Transverse colon (tissue), 4 donors: ENCODE measurements at regions not wholly inside any gene's neighbourhood (a gene's known extent, or its start where the extent isn't known, plus 50 kb on each side); places are given as distances from the start of the nearest gene placed in this dataset.

Experiments used
- DNase-seq: peaks from one replicate; pipeline ENCODE4 v3.0.0-alpha.2; 2019
- H3K27ac ChIP-seq, 4 donors: fragments of 200-600 bp; sonication (generic); 2 replicates each; pipeline ENCODE4 v1.5.1; 2016 to 2018; ENCODE audit warnings: inconsistent platforms in 4 of 4
- H3K27me3 ChIP-seq: fragments of 200-600 bp; sonication (generic); 2 replicates; pipeline ENCODE4 v1.5.1; 2017; ENCODE audit warnings: inconsistent platforms
- H3K36me3 ChIP-seq, 4 donors: fragments of 200-600 bp; sonication (generic); 2 replicates each; pipeline ENCODE4 v1.5.1; 2017 to 2019; ENCODE audit warnings: inconsistent platforms in 4 of 4
- H3K4me1 ChIP-seq, 4 donors: fragments of 200-600 bp; sonication (generic); 2 replicates each; pipeline ENCODE4 v1.5.1; 2017 to 2020; ENCODE audit warnings: inconsistent platforms in 4 of 4
- H3K4me3 ChIP-seq, 4 donors: fragments of 200-600 bp; sonication (generic); 1 replicate in 1 of 4; 2 replicates in 3 of 4; pipeline versions ENCODE4 v1.5.1 to v1.6.1; 2017 to 2019; ENCODE audit warnings: inconsistent platforms in 4 of 4
- H3K9me3 ChIP-seq, 2 donors: fragments of 200-600 bp; sonication (generic); 2 replicates each; pipeline ENCODE4 v1.5.1; 2017 to 2019; ENCODE audit warnings: inconsistent platforms in 2 of 2
- EP300 ChIP-seq: sonication (generic); formaldehyde crosslinking; IDR thresholded peaks from one replicate; pipeline ENCODE4 v1.6.1; 2017; ENCODE audit warnings: antibody characterized with exemption, low read depth
- POLR2A ChIP-seq: fragments of 450-650 bp; IDR thresholded peaks from one replicate; pipeline ENCODE4 v1.6.1; 2016; ENCODE audit warnings: antibody characterized with exemption, mild to moderate bottlenecking, moderate library complexity
- POLR2AphosphoS5 ChIP-seq, 3 donors: sonication (generic); formaldehyde crosslinking; IDR thresholded peaks; one replicate each; pipeline ENCODE4 v1.6.1; 2016; ENCODE audit warnings: antibody characterized with exemption in 3 of 3
- WGBS, 2 donors: methylation state at CpG; one replicate each; pipeline ENCODE4 v1.1.5; 2018; ENCODE audit warnings: low coverage in 1 of 2; 5-methylcytosine and 5-hydroxymethylcytosine counted together
- in situ Hi-C, 4 donors: fragments of 200-750 bp; cut with MboI; loops; one replicate each; pipeline versions ENCODE4 v1.15.0 to v1.15.1; 2017; ENCODE audit warnings: low sequenced_read_pairs in 3 of 4, low pct_ligation_motif_present in 1 of 4, low pct_unique_long_range_greater_than_20kb in 1 of 4
- intact Hi-C: fragments of 100-400 bp; cut with DNase I; formaldehyde crosslinking; loops from one replicate; pipeline ENCODE4 v1.15.1; 2023; ENCODE audit warnings: low total_unique reads
- TF ChIP-seq, protein P1 (sequence below), 5 experiments: fragments of 200-600 bp in 3 of 5; fragments of 450-650 bp in 2 of 5; sonication (generic) in 3 of 5; IDR thresholded peaks; 1 replicate in 2 of 5; 2 replicates in 3 of 5; pipeline ENCODE4 v1.5.1; 2016 to 2017; ENCODE audit warnings: antibody characterized with exemption in 5 of 5, inconsistent platforms in 3 of 5, mild to moderate bottlenecking in 2 of 5, moderate library complexity in 1 of 5

DNA sequence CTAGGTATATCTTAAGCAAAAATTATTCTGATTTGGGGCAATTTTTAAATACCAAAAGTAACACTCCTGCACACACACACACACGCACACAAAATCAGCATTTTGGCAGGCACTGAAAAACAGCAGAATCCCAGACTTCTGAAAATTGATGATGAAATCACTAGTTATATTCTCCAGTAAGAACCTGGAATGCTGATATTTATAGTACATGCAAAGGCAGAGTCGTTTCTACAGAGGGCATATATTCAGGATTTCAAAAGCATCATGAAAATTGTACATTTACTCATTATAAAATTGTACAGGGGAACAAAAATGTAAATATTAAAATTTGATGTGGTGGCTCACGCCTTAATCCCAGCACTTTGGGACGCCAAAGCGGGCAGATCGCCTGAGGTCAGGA is 352.5 kb upstream of the PITX2 start:
- Histone ChIP-seq H3K36me3 (no peaks in the 10 kb centered on the region), H3K4me3 (no peak overlapping the region), H3K27ac (no peak overlapping the region), H3K9me3 (no peaks in the 10 kb centered on the region), H3K4me1 (no peaks in the 10 kb centered on the region), H3K27me3 (peaks cover 4% of the 10 kb centered on the region)
- DNase-seq: no peak
- TF ChIP-seq POLR2A (no peak), POLR2AphosphoS5 (IDR thresholded peaks at IDR 0.05) (no peak), EP300 (no peak)
- TF ChIP-seq, protein P1, sequence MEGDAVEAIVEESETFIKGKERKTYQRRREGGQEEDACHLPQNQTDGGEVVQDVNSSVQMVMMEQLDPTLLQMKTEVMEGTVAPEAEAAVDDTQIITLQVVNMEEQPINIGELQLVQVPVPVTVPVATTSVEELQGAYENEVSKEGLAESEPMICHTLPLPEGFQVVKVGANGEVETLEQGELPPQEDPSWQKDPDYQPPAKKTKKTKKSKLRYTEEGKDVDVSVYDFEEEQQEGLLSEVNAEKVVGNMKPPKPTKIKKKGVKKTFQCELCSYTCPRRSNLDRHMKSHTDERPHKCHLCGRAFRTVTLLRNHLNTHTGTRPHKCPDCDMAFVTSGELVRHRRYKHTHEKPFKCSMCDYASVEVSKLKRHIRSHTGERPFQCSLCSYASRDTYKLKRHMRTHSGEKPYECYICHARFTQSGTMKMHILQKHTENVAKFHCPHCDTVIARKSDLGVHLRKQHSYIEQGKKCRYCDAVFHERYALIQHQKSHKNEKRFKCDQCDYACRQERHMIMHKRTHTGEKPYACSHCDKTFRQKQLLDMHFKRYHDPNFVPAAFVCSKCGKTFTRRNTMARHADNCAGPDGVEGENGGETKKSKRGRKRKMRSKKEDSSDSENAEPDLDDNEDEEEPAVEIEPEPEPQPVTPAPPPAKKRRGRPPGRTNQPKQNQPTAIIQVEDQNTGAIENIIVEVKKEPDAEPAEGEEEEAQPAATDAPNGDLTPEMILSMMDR (IDR thresholded peaks at IDR 0.05): no peak
- in situ Hi-C loops (no loop called here), intact Hi-C loops (no loop called here)
- WGBS, 2 donors: 88 to 91% methylated on average over 6 of the region's 6 CpGs

DNA sequence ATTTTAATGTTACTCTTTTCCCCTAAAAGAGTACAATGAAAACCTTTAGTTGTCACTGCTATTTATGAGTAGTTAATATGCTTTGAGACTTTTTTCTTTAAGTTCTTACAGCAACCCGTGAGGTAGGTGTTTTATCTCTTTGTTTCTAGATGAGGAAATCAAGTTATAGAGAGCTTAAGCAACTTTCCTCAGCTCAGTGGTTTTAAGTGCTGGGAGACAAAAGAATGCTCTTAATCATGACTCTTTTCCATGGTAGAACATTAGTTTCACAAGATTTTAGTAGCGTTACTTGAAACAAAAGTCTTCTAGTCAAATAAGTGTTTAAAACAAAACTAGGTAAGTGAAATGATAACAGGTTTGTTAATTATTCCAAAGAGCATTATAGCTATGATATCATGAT is 354.7 kb upstream of the PITX2 start:
- 69 to 71% methylated on average over 2 of the region's 2 CpGs for WGBS, 2 donors
- Histone ChIP-seq H3K36me3 (no peaks in the 10 kb centered on the region), H3K27ac (no peak overlapping the region), H3K9me3 (no peaks in the 10 kb centered on the region), H3K27me3 (no peaks in the 10 kb centered on the region), H3K4me1 (no peaks in the 10 kb centered on the region), H3K4me3 (no peak overlapping the region)
- TF ChIP-seq POLR2AphosphoS5 (IDR thresholded peaks at IDR 0.05) (no peak), POLR2A (no peak), EP300 (no peak)
- TF ChIP-seq, protein P1 (IDR thresholded peaks at IDR 0.05): no peak
- in situ Hi-C loops (no loop called here), intact Hi-C loops (no loop called here)
- DNase-seq: no peak

- H3K27me3 ChIP-seq: no peaks in the 10 kb centered on the region
- no peaks in the 10 kb centered on the region for H3K9me3 ChIP-seq
- TF ChIP-seq POLR2A (no peak), EP300 (no peak), POLR2AphosphoS5 (IDR thresholded peaks at IDR 0.05) (no peak)
- TF ChIP-seq, protein P1 (IDR thresholded peaks at IDR 0.05): no peak
- H3K36me3 ChIP-seq: no peaks in the 10 kb centered on the region
- in situ Hi-C loops (no loop called here), intact Hi-C loops (no loop called here)
- no peak overlapping the region for H3K27ac ChIP-seq
- WGBS, 2 donors: 40 to 47% methylated on average over 2 of the region's 2 CpGs
- H3K4me1 ChIP-seq: no peaks in the 10 kb centered on the region
- DNase-seq: no peak
- no peak overlapping the region for H3K4me3 ChIP-seq
Observed at GRCh38 chr4:110978761-110979160, 355.9 kb upstream of the PITX2 start.

GRCh38 chr4:110982486-110982885 is 359.6 kb upstream of the PITX2 start:
- no peak overlapping the region for H3K4me3 ChIP-seq
- DNase-seq: no peak
- 82 to 84% methylated on average over 1 of the region's 1 CpG for WGBS, 2 donors
- H3K27ac ChIP-seq: no peak overlapping the region
- no peaks in the 10 kb centered on the region for H3K4me1 ChIP-seq
- TF ChIP-seq POLR2A (no peak), POLR2AphosphoS5 (IDR thresholded peaks at IDR 0.05) (no peak), EP300 (no peak)
- TF ChIP-seq, protein P1 (IDR thresholded peaks at IDR 0.05): no peak
- intact Hi-C loops (no loop called here), in situ Hi-C loops (no loop called here)
- no peaks in the 10 kb centered on the region for H3K27me3 ChIP-seq
- H3K9me3 ChIP-seq: no peaks in the 10 kb centered on the region
- no peaks in the 10 kb centered on the region for H3K36me3 ChIP-seq
